Tibial nerve (tissue), 4 donors: ENCODE measurements at regions not wholly inside any gene's neighbourhood (a gene's known extent, or its start where the extent isn't known, plus 50 kb on each side); places are given as distances from the start of the nearest gene placed in this dataset.
"Not testable (repeated sequence)": the region's sequence is repeated elsewhere in the genome, so short reads cannot be mapped to it uniquely, and the experiment has no call there.

ENCODE experiments used
- DNase-seq, 2 donors: peaks; one replicate each; pipeline ENCODE4 v3.0.0-alpha.2; 2019; ENCODE audit warnings: low spot score in 2 of 2
- H3K27ac ChIP-seq, 4 donors: fragments of 200-600 bp; sonication (generic) in 3 of 4; one replicate each; pipeline ENCODE4 v1.5.1; 2017 to 2019; ENCODE audit warnings: mild to moderate bottlenecking in 1 of 4
- H3K27me3 ChIP-seq, 2 donors: fragments of 200-600 bp; sonication (generic) in 1 of 2; one replicate each; pipeline versions ENCODE4 v1.5.1 to v1.6.0; 2017 to 2019
- H3K36me3 ChIP-seq, 3 donors: fragments of 200-600 bp; sonication (generic); one replicate each; pipeline ENCODE4 v1.5.1; 2018 to 2019
- H3K4me1 ChIP-seq, 4 donors: fragments of 200-600 bp; sonication (generic) in 3 of 4; one replicate each; pipeline ENCODE4 v1.5.1; 2017 to 2019
- H3K4me3 ChIP-seq, 4 donors: fragments of 200-600 bp; sonication (generic) in 3 of 4; one replicate each; pipeline ENCODE4 v1.5.1; 2017 to 2019; ENCODE audit warnings: mild to moderate bottlenecking in 1 of 4, moderate library complexity in 1 of 4
- H3K9me3 ChIP-seq, 4 donors: fragments of 200-600 bp; sonication (generic) in 3 of 4; one replicate each; pipeline ENCODE4 v1.5.1; 2017 to 2019
- EP300 ChIP-seq, 2 donors: sonication (generic); formaldehyde crosslinking; IDR thresholded peaks; one replicate each; pipeline ENCODE4 v1.6.1; 2017; ENCODE audit warnings: antibody characterized with exemption in 2 of 2, mild to moderate bottlenecking in 1 of 2
- POLR2A ChIP-seq, 2 donors: fragments of 450-650 bp; IDR thresholded peaks; one replicate each; pipeline ENCODE4 v1.6.1; 2017; ENCODE audit warnings: antibody characterized with exemption in 2 of 2, mild to moderate bottlenecking in 2 of 2, moderate library complexity in 2 of 2
- WGBS, 2 donors: methylation state at CpG; one replicate each; pipeline ENCODE4 v1.1.5; 2018; 5-methylcytosine and 5-hydroxymethylcytosine counted together
- TF ChIP-seq, protein P1 (sequence below), 5 experiments: fragments of 200-600 bp in 3 of 5; fragments of 450-650 bp in 2 of 5; sonication (generic) in 3 of 5; IDR thresholded peaks; one replicate each; pipeline ENCODE4 v1.5.1; 2016 to 2019; ENCODE audit warnings: antibody characterized with exemption in 5 of 5, mild to moderate bottlenecking in 3 of 5, moderate library complexity in 2 of 5

DNA sequence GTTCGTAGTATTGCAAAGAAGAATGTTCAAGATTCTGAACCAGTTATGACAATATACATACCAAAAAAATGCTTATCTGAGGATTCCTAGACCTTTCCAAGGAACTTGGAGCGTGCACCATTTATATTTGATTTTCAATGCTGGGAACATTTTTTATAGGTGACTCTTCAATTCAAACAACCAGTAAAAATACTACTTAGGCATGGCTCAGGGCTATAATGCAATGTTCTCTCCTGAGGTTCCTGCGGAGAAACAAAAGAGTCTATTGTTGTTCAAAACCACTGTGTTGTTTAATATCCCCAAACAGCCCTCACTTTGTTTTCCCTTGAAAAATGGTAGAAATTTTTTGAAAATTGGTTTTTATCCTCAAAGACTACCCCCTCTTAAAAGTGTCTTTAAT lies 335.7 kb upstream of the IZUMO3 start:
- H3K36me3 ChIP-seq = no peaks in the 10 kb centered on the region
- no peak overlapping the region for H3K4me3 ChIP-seq
- H3K27me3 ChIP-seq = no peaks in the 10 kb centered on the region
- TF ChIP-seq POLR2A (IDR thresholded peaks at IDR 0.05) (no peak), EP300 (IDR thresholded peaks at IDR 0.05) (no peak)
- TF ChIP-seq, protein P1, sequence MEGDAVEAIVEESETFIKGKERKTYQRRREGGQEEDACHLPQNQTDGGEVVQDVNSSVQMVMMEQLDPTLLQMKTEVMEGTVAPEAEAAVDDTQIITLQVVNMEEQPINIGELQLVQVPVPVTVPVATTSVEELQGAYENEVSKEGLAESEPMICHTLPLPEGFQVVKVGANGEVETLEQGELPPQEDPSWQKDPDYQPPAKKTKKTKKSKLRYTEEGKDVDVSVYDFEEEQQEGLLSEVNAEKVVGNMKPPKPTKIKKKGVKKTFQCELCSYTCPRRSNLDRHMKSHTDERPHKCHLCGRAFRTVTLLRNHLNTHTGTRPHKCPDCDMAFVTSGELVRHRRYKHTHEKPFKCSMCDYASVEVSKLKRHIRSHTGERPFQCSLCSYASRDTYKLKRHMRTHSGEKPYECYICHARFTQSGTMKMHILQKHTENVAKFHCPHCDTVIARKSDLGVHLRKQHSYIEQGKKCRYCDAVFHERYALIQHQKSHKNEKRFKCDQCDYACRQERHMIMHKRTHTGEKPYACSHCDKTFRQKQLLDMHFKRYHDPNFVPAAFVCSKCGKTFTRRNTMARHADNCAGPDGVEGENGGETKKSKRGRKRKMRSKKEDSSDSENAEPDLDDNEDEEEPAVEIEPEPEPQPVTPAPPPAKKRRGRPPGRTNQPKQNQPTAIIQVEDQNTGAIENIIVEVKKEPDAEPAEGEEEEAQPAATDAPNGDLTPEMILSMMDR (IDR thresholded peaks at IDR 0.05) = no peak
- no peak for DNase-seq
- WGBS, 2 donors = 37 to 44% methylated on average over 3 of the region's 3 CpGs
- H3K4me1 ChIP-seq = no peaks in the 10 kb centered on the region
- no peaks in the 10 kb centered on the region for H3K9me3 ChIP-seq
- no peak overlapping the region for H3K27ac ChIP-seq

DNA sequence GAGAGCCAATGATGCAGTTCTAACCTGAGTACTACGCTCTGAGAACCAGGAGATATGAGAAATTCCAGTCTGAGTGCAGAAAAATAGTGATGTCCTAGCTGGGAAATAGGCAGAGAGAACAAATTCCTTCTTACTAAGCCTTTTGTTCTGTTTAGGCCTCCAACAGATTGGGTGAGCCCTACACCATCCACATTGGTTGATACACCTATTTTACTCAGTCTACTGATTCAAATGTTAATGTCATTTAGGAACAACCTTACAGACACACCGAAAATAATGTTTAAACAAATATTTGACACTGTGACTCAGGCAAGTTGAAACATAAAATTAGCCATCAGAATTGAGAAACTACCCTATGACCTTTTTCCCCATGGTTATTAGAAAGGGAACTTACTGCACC lies 333.9 kb upstream of the IZUMO3 start:
- Histone ChIP-seq H3K36me3 (no peaks in the 10 kb centered on the region), H3K27ac (no peak overlapping the region), H3K27me3 (no peaks in the 10 kb centered on the region), H3K4me1 (no peaks in the 10 kb centered on the region), H3K9me3 (no peaks in the 10 kb centered on the region), H3K4me3 (no peak overlapping the region)
- no peak for DNase-seq
- WGBS, 2 donors = 77 to 79% methylated on average over 2 of the region's 2 CpGs
- no peak for TF ChIP-seq POLR2A (IDR thresholded peaks at IDR 0.05)
- TF ChIP-seq EP300 (IDR thresholded peaks at IDR 0.05) = no peak
- TF ChIP-seq, protein P1 (IDR thresholded peaks at IDR 0.05) = no peak

DNA sequence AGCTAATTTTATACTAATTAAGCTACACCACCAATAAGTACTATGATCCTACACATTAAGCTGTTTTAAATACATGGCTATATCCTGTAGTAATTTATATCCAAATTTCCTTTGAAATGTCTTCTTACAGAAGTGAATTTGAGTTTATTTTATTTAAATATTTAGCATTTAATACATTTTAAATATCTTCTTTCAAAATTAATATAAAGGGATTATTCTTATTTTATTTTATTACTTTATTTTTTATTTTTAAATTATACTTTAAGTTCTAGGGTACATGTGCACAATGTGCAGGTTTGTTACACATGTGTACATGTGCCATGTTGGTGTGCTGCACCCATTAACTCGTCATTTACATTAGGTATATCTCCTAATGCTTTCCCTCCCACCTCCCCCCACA lies 310.9 kb upstream of the IZUMO3 start:
- H3K4me3 ChIP-seq, H3K9me3 ChIP-seq, H3K4me1 ChIP-seq, DNase-seq, H3K27me3 ChIP-seq, H3K36me3 ChIP-seq, H3K27ac ChIP-seq: not testable (repeated sequence)
- WGBS, 2 donors = 70 to 84% methylated on average over 1 of the region's 1 CpG

DNA sequence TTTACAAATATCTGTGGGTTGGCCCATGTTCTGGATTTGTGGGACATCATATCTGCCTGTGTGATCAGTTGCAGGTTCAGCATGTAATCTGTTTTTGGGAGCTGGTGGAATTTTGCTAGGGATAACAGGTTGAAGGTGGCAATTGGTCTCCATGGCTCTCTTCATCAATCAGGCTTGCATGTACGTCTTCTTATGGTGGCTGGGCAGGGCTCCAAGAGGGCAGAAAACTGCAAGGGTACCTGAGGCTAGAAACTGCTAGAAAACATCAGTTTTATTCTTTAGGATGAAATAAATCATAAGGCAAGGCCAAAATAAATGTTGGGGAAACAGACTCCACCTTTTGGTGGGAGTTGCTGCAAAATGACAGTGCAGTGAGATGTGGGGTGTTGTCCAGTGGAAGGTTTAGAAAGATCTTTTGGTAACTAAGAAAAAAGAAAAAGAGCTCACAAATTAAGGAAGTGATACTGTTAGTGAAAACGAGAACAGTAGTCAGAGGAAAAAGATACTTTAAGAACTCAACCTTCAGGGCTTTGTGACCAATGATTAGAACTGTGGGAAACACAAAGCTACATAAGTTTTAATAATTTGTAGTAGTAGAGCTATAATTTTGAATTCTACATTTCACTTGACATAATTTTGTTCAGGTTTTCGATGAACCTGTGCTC lies 300.7 kb upstream of the IZUMO3 start:
- Histone ChIP-seq H3K4me3 (no peak overlapping the region), H3K9me3 (no peaks in the 10 kb centered on the region), H3K4me1 (no peaks in the 10 kb centered on the region), H3K36me3 (no peaks in the 10 kb centered on the region), H3K27ac (no peak overlapping the region), H3K27me3 (no peaks in the 10 kb centered on the region)
- 74 to 78% methylated on average over 3 of the region's 3 CpGs for WGBS, 2 donors
- TF ChIP-seq POLR2A (IDR thresholded peaks at IDR 0.05) (no peak), EP300 (IDR thresholded peaks at IDR 0.05) (no peak)
- TF ChIP-seq, protein P1 (IDR thresholded peaks at IDR 0.05) = no peak
- DNase-seq = no peak

DNA sequence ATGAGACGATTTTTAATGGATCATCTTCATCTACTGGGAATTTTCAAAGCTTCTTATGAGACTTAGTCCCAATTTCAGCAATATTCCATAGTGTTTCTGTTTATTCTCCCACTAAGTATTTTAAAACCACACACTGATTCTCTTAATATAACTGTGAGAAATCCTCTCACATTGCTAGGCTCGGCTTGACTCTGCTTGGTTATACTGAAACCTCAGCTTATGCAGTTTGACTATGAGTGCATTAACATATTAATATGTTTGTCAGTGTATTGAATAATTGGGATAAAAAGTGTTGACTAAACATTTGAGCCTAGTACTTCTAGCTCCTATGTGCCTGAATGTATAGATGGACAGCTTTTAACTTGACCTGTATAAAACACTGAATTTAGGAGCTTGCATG lies 298.5 kb upstream of the IZUMO3 start:
- 80 to 87% methylated on average over 2 of the region's 2 CpGs for WGBS, 2 donors
- Histone ChIP-seq H3K4me3 (no peak overlapping the region), H3K36me3 (no peaks in the 10 kb centered on the region), H3K9me3 (no peaks in the 10 kb centered on the region), H3K27ac (no peak overlapping the region), H3K27me3 (no peaks in the 10 kb centered on the region), H3K4me1 (no peaks in the 10 kb centered on the region)
- DNase-seq = no peak
- no peak for TF ChIP-seq EP300 (IDR thresholded peaks at IDR 0.05)
- no peak for TF ChIP-seq POLR2A (IDR thresholded peaks at IDR 0.05)
- TF ChIP-seq, protein P1 (IDR thresholded peaks at IDR 0.05) = no peak

DNA sequence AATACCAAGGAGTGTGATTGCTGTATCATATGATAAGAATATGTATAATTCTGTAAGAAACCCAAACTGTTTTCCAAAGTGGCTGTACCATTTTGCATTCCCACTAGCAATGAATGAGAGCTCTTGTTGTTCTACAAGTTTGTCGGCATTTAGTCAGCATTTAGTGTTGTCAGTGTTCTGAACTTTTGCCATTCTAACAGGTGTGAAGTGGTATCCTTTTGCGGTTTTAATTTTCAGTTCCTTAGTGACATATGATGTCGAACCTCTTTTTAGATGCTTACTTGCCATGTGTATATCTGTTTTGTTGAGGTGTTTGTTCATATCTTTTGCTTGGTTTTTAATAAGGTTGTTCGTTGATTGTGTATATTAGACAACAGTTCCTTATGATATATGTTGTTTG lies 296.3 kb upstream of the IZUMO3 start:
- Histone ChIP-seq H3K4me1 (no peaks in the 10 kb centered on the region), H3K4me3 (no peak overlapping the region), H3K9me3 (no peaks in the 10 kb centered on the region), H3K36me3 (no peaks in the 10 kb centered on the region), H3K27ac (no peak overlapping the region), H3K27me3 (no peaks in the 10 kb centered on the region)
- no peak for DNase-seq
- 91 to 92% methylated on average over 4 of the region's 4 CpGs for WGBS, 2 donors
- TF ChIP-seq POLR2A (IDR thresholded peaks at IDR 0.05) (no peak), EP300 (IDR thresholded peaks at IDR 0.05) (no peak)
- TF ChIP-seq, protein P1 (IDR thresholded peaks at IDR 0.05) = no peak
